AG04449 (cell line): ENCODE measurements at regions not wholly inside any gene's neighbourhood (a gene's known extent, or its start where the extent isn't known, plus 50 kb on each side); places are given as distances from the start of the nearest gene placed in this dataset.

ENCODE experiments used
- CTCF ChIA-PET: fragments of 350-600 bp; formaldehyde crosslinking; extraction: SDS; loops from one replicate; lab custom pipeline; 2021; ENCODE audit warnings: antibody characterized with exemption; lab: Yijun Ruan, JAX
- POLR2A ChIA-PET: fragments of 400-600, 350-600 bp; formaldehyde crosslinking; extraction: SDS; loops from one replicate; lab custom pipeline; 2020; ENCODE audit warnings: antibody characterized with exemption, inconsistent platforms; lab: Yijun Ruan, JAX
- DNase-seq: peaks from one replicate; pipeline ENCODE4 v3.0.0-alpha.2; 2010; ENCODE audit warnings: low read depth, low spot score
- H3K4me3 ChIP-seq: 2 replicates; pipeline ENCODE4 v1.5.1; 2011; ENCODE audit warnings: low read depth, mild to moderate bottlenecking, control low read depth, low read length
- TF ChIP-seq, protein P1 (sequence below): IDR thresholded peaks from one replicate; pipeline ENCODE4 v1.5.1; 2011; ENCODE audit warnings: mild to moderate bottlenecking, moderate library complexity, low read length, control low read depth, inconsistent platforms; ENCODE audit not compliant: insufficient read depth; ENCODE audit errors: missing control alignments

DNA sequence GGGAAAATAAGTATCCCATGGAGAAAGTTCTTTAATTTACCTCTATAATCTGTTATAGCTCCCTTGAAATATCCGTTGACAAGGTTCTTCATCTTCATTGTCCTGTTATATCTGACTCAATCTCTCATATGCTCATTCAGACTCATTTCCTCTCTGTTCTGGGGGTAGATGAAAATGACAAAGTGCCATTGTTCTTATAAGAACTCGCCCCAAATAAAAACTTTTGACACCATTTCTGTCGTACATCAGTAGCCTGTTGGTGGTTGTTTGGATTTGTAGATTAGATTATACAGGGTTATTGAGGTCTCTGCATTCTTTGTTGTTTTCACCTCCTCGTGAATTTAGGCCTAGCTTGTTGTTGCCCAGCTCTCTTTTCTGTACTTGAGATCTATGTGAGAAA, 55.2 kb upstream of the IPO9 start:
- ChIA-PET POLR2A (interaction anchor here (0.8 to 1.8 kb wide), 7 partner anchors 7 to 59 kb away, joined by 3 to 7 read pairs (median 4); no protein-coding TSS in a partner anchor), CTCF (interaction anchor here (0.9 to 22.7 kb wide), 9 partner anchors 10 to 362 kb away, joined by 3 to 258 read pairs (median 6); no protein-coding TSS in a partner anchor)
- TF ChIP-seq, protein P1, sequence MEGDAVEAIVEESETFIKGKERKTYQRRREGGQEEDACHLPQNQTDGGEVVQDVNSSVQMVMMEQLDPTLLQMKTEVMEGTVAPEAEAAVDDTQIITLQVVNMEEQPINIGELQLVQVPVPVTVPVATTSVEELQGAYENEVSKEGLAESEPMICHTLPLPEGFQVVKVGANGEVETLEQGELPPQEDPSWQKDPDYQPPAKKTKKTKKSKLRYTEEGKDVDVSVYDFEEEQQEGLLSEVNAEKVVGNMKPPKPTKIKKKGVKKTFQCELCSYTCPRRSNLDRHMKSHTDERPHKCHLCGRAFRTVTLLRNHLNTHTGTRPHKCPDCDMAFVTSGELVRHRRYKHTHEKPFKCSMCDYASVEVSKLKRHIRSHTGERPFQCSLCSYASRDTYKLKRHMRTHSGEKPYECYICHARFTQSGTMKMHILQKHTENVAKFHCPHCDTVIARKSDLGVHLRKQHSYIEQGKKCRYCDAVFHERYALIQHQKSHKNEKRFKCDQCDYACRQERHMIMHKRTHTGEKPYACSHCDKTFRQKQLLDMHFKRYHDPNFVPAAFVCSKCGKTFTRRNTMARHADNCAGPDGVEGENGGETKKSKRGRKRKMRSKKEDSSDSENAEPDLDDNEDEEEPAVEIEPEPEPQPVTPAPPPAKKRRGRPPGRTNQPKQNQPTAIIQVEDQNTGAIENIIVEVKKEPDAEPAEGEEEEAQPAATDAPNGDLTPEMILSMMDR: no peak
- DNase-seq: no peak
- no peak overlapping the region for H3K4me3 ChIP-seq

DNA sequence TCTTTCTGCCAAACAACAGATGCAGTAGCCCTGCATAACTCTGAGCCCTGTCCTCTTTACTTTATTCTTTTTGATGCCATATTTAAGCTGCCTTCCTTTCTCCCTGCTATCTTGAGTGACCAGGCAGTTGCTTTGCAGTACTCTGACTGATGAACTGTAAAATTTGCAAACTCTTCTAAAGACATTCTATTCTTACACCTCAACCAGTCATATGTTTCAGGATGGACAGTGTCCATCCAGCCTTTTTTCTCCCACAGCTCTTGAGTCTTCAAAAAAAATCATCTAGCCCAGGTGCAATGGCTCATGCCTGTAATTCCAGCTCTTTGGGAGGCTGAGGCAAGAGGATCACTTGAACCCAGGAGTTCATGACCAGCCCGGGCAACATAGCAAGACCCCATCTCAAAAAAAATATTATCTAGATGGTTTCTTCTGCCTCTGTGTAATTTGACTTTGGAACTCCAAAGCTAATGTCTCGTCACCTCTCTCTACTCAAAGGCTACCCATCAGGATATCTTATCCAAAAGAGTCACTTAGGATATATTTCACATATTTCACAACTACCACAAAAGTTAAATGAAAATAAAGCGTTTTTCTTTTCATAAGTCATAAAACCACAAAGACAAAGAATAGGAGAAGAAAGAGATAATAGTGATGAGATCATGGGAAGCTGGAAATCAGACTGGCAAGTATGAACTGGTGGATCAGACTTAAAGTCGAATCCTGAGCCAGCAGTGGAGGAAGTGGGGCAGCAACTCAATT, 54.6 kb upstream of the IPO9 start:
- POLR2A ChIA-PET: interaction anchor here (0.8 to 1.8 kb wide), 7 partner anchors 7 to 60 kb away, joined by 3 to 7 read pairs (median 4); no protein-coding TSS in a partner anchor
- no peak for DNase-seq
- CTCF ChIA-PET: interaction anchor here (0.9 to 22.7 kb wide), 13 partner anchors 9 to 361 kb away, joined by 3 to 258 read pairs (median 4); no protein-coding TSS in a partner anchor
- H3K4me3 ChIP-seq: no peak overlapping the region
- TF ChIP-seq, protein P1: no peak

DNA sequence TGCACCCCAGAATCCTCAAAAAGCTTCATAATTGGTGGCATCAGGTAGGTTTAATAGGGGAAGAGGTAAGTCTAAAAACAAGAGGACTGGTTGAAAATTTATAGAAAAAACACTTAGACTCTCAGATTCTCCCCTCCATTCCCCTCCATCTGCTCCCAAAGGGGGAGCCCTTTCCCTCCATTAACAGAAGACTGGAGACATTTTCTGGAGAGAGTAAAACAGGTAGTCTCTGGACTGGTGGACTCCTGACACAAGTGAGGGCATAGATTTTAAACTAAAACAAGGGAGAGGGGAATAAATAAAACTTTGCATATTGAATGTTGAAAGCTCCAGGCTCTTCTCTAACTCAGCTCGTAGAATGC, 54.0 kb upstream of the IPO9 start:
- TF ChIP-seq, protein P1: no peak
- no peak overlapping the region for H3K4me3 ChIP-seq
- ChIA-PET POLR2A (interaction anchor here (0.9 to 1.8 kb wide), 3 partner anchors 7 to 30 kb away, joined by 4 to 7 read pairs (median 5); no protein-coding TSS in a partner anchor), CTCF (interaction anchor here (1.0 to 22.7 kb wide), 9 partner anchors 14 to 361 kb away, joined by 3 to 258 read pairs (median 4); no protein-coding TSS in a partner anchor)
- DNase-seq: no peak

DNA sequence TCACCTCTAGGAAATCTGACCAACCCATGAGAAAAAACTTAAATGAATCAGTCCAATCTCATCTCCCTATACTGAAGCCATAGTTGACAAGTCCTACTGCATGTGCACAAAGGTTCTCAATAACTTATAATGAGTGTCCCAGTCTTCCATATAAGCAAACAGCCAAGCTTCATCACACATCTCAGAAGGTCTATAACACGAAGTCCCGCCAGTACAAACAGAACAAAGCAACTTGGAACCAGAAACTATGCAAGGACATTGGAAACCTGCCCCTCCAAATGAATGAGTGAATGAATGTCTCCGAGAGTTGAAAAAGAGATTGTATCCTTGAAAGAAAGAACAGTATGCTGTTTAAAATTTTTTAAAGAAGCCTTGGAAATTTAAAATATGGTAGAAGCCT, 53.6 kb upstream of the IPO9 start:
- H3K4me3 ChIP-seq: no peak overlapping the region
- TF ChIP-seq, protein P1: no peak
- POLR2A ChIA-PET: interaction anchor here (1.4 to 1.8 kb wide), 2 partner anchors 27 to 30 kb away, joined by 5 to 7 read pairs; no protein-coding TSS in a partner anchor
- DNase-seq: no peak
- CTCF ChIA-PET: interaction anchor here (1.0 to 22.7 kb wide), 8 partner anchors 10 to 245 kb away, joined by 3 to 258 read pairs (median 4); no protein-coding TSS in a partner anchor

DNA sequence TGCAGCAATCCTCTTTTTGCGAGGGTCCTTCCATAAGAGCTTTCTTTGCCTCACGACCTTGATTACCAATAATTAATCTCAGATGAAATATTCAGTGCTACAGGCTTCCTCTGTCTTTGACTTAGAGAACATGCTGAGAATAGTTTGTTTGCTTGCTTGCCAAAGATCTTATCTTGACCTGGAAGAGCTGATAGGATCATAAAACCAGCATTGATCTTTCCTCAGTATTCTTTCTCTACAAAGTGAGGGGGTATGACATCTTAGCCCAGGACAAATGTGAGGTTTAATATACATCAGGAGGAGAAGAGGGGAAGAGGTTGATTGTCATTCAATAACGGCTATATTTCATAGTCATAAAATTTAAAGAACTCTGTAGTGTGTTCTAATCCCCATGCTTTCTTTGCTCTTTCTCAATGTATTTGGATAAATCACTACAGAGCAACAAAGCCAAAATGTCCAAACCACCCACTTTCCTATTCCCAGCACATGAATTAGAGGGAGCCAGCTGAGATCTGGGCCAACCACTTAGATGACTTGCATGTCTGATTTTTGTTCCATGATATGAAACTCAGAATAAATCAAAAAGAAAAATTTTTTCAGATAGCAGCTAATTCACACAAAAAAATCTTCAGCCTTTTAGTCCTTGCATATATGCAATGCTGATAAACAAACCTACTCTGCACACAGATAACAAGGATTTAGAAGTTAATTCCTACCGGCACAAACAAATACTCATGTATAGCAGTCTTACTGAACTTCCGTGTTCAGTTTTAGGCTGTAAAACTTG, 50.5 kb upstream of the IPO9 start:
- H3K4me3 ChIP-seq: no peak overlapping the region
- TF ChIP-seq, protein P1: no peak
- DNase-seq: no peak
- POLR2A ChIA-PET: interaction anchor here (1.0 kb wide), 1 partner anchor 18 kb away, joined by 3 read pairs; no protein-coding TSS in a partner anchor
- CTCF ChIA-PET: interaction anchor here (0.7 to 22.7 kb wide), 4 partner anchors 9 to 65 kb away, joined by 3 to 785 read pairs (median 134); no protein-coding TSS in a partner anchor
